GM10266 (cell line): ENCODE measurements at regions not wholly inside any gene's neighbourhood (a gene's known extent, or its start where the extent isn't known, plus 50 kb on each side); places are given as distances from the start of the nearest gene placed in this dataset.

Experiments used
- DNase-seq: peaks from one replicate; pipeline ENCODE4 v3.0.0; 2012; ENCODE audit errors: extremely low spot score
- CTCF ChIP-seq: IDR thresholded peaks from 2 replicates; pipeline ENCODE4 v1.5.1; 2012; ENCODE audit warnings: mild to moderate bottlenecking, low read depth; ENCODE audit not compliant: control insufficient read depth, insufficient read depth; ENCODE audit errors: missing control alignments

- DNase-seq = no peak
- TF ChIP-seq CTCF = no peak
Observed at GRCh38 chr12:84313323-84313675, 599.3 kb downstream of the SLC6A15 start.

- no peak for DNase-seq
- no peak for TF ChIP-seq CTCF
Observed at GRCh38 chr12:84308211-84308610, 604.4 kb downstream of the SLC6A15 start.

GRCh38 chr12:84305144-84305543 is 607.5 kb downstream of the SLC6A15 start:
- no peak for TF ChIP-seq CTCF
- no peak for DNase-seq

- no peak for TF ChIP-seq CTCF
- no peak for DNase-seq
Observed at GRCh38 chr12:84294246-84294645, 618.4 kb downstream of the SLC6A15 start.

GRCh38 chr12:84290168-84290567 is 622.4 kb downstream of the SLC6A15 start:
- no peak for DNase-seq
- no peak for TF ChIP-seq CTCF

- TF ChIP-seq CTCF = no peak
- DNase-seq = no peak
Observed at GRCh38 chr12:84277986-84278385, 634.6 kb downstream of the SLC6A15 start.

GRCh38 chr12:84276215-84276614 is 636.4 kb downstream of the SLC6A15 start:
- no peak for DNase-seq
- no peak for TF ChIP-seq CTCF
